DOHH2 (cell line): ENCODE measurements at regions not wholly inside any gene's neighbourhood (a gene's known extent, or its start where the extent isn't known, plus 50 kb on each side); places are given as distances from the start of the nearest gene placed in this dataset.

Experiments used
- H3F3A ChIP-seq: fragments of 200-600 bp; sonication (generic), shearing (Covaris generic); 2 replicates; pipeline ENCODE4 v1.6.0; 2016; ENCODE audit warnings: antibody characterized with exemption, mild to moderate bottlenecking; ENCODE audit not compliant: control insufficient read depth, insufficient read depth
- H3K27ac ChIP-seq: fragments of 200-600 bp; sonication (generic); 2 replicates; pipeline ENCODE4 v1.5.1; 2014; ENCODE audit warnings: low read depth, mild to moderate bottlenecking, low read length, moderate library complexity
- H3K27me3 ChIP-seq: fragments of 200-600 bp; sonication (generic); 2 replicates; pipeline ENCODE4 v1.6.1; 2014; ENCODE audit warnings: mild to moderate bottlenecking, low read length, mixed read lengths; ENCODE audit not compliant: control insufficient read depth
- H3K36me3 ChIP-seq: fragments of 200-600 bp; sonication (generic); 2 replicates; pipeline ENCODE4 v1.6.1; 2014; ENCODE audit warnings: mild to moderate bottlenecking, low read length, moderate library complexity, mixed read lengths; ENCODE audit not compliant: control insufficient read depth
- H3K4me1 ChIP-seq: fragments of 200-600 bp; sonication (generic); 2 replicates; pipeline ENCODE4 v1.6.1; 2014; ENCODE audit warnings: mild to moderate bottlenecking, low read length, mixed read lengths; ENCODE audit not compliant: control insufficient read depth
- H3K4me2 ChIP-seq: fragments of 200-600 bp; sonication (generic); 2 replicates; pipeline ENCODE4 v1.6.0; 2014; ENCODE audit warnings: mild to moderate bottlenecking, low read length, moderate library complexity
- H3K4me3 ChIP-seq: fragments of 200-600 bp; sonication (generic); 2 replicates; pipeline ENCODE4 v1.5.1; 2014; ENCODE audit warnings: mild to moderate bottlenecking, low read length, mixed read lengths
- H3K79me2 ChIP-seq: fragments of 200-600 bp; sonication (generic); 2 replicates; pipeline ENCODE4 v1.6.1; 2014; ENCODE audit warnings: mild to moderate bottlenecking, low read length, mixed read lengths; ENCODE audit not compliant: control insufficient read depth
- H3K9me2 ChIP-seq: fragments of 200-600 bp; sonication (generic); replicated peaks from 2 replicates; pipeline ENCODE4 v1.6.1; 2014; ENCODE audit warnings: mild to moderate bottlenecking, low read length, mixed read lengths; ENCODE audit not compliant: control insufficient read depth
- H3K9me3 ChIP-seq: fragments of 200-600 bp; sonication (generic); 2 replicates; pipeline ENCODE4 v1.6.1; 2014; ENCODE audit warnings: antibody characterized with exemption, low read length, mixed read lengths; ENCODE audit not compliant: control insufficient read depth, insufficient read depth
- H4K20me1 ChIP-seq: fragments of 200-600 bp; sonication (generic); 2 replicates; pipeline ENCODE4 v1.6.0; 2014; ENCODE audit warnings: low read depth, mild to moderate bottlenecking, antibody characterized with exemption, low read length, moderate library complexity; ENCODE audit not compliant: control insufficient read depth, insufficient read depth
- EZH2phosphoT487 ChIP-seq: fragments of 200-600 bp; sonication (generic); IDR thresholded peaks from 2 replicates; pipeline ENCODE4 v1.6.1; 2017; ENCODE audit warnings: borderline replicate concordance, mild to moderate bottlenecking, antibody characterized with exemption, low read length, moderate library complexity, mixed read lengths
- TF ChIP-seq, protein P1 (sequence below): fragments of 200-600 bp; sonication (generic); IDR thresholded peaks from one replicate; pipeline ENCODE4 v1.5.1; 2014; ENCODE audit warnings: antibody characterized with exemption, mild to moderate bottlenecking, low read depth, low read length; ENCODE audit not compliant: poor library complexity, severe bottlenecking

GRCh38 chr15:66883284-66883911 is 181.4 kb downstream of the SMAD6 start:
- no peaks in the 10 kb centered on the region for H4K20me1 ChIP-seq
- no peaks in the 10 kb centered on the region for H3K9me2 ChIP-seq
- H3K4me1 ChIP-seq = peaks cover 24% of the 10 kb centered on the region
- peaks cover under 1% of the 10 kb centered on the region; the same call in 1 of the 2 replicates for H3K9me3 ChIP-seq
- no peaks in the 10 kb centered on the region for H3F3A ChIP-seq
- H3K27me3 ChIP-seq = no peaks in the 10 kb centered on the region
- TF ChIP-seq EZH2phosphoT487 = no peak
- TF ChIP-seq, protein P1, sequence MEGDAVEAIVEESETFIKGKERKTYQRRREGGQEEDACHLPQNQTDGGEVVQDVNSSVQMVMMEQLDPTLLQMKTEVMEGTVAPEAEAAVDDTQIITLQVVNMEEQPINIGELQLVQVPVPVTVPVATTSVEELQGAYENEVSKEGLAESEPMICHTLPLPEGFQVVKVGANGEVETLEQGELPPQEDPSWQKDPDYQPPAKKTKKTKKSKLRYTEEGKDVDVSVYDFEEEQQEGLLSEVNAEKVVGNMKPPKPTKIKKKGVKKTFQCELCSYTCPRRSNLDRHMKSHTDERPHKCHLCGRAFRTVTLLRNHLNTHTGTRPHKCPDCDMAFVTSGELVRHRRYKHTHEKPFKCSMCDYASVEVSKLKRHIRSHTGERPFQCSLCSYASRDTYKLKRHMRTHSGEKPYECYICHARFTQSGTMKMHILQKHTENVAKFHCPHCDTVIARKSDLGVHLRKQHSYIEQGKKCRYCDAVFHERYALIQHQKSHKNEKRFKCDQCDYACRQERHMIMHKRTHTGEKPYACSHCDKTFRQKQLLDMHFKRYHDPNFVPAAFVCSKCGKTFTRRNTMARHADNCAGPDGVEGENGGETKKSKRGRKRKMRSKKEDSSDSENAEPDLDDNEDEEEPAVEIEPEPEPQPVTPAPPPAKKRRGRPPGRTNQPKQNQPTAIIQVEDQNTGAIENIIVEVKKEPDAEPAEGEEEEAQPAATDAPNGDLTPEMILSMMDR = no peak
- no peak overlapping the region for H3K27ac ChIP-seq
- H3K36me3 ChIP-seq = no peaks in the 10 kb centered on the region
- no peak overlapping the region for H3K4me2 ChIP-seq
- H3K79me2 ChIP-seq = no peaks in the 10 kb centered on the region
- H3K4me3 ChIP-seq = no peak overlapping the region

- H3K79me2 ChIP-seq = no peaks in the 10 kb centered on the region
- no peak overlapping the region for H3K4me3 ChIP-seq
- H3K27me3 ChIP-seq = no peaks in the 10 kb centered on the region
- H3K27ac ChIP-seq = no peak overlapping the region
- H3F3A ChIP-seq = no peaks in the 10 kb centered on the region
- no peaks in the 10 kb centered on the region for H3K36me3 ChIP-seq
- H3K4me1 ChIP-seq = peaks cover 17% of the 10 kb centered on the region
- no peak for TF ChIP-seq EZH2phosphoT487
- TF ChIP-seq, protein P1 = no peak
- peaks cover 4% of the 10 kb centered on the region; the same call in 1 of the 2 replicates for H3K9me3 ChIP-seq
- H4K20me1 ChIP-seq = no peaks in the 10 kb centered on the region
- H3K4me2 ChIP-seq = no peak overlapping the region
- no peaks in the 10 kb centered on the region for H3K9me2 ChIP-seq
Measured at GRCh38 chr15:66884115-66884622, 181.2 kb upstream of the SMAD3 start.

GRCh38 chr15:66884661-66885237 is 180.7 kb upstream of the SMAD3 start:
- H3K36me3 ChIP-seq = no peaks in the 10 kb centered on the region
- peaks cover 8% of the 10 kb centered on the region; the same call in 1 of the 2 replicates for H3K9me3 ChIP-seq
- H3K9me2 ChIP-seq = no peaks in the 10 kb centered on the region
- H3K27ac ChIP-seq = no peak overlapping the region
- no peak overlapping the region for H3K4me3 ChIP-seq
- no peak for TF ChIP-seq EZH2phosphoT487
- TF ChIP-seq, protein P1 = no peak
- H4K20me1 ChIP-seq = no peaks in the 10 kb centered on the region
- H3K27me3 ChIP-seq = no peaks in the 10 kb centered on the region
- no peak overlapping the region for H3K4me2 ChIP-seq
- H3K4me1 ChIP-seq = peaks cover 11% of the 10 kb centered on the region
- no peaks in the 10 kb centered on the region for H3K79me2 ChIP-seq
- no peaks in the 10 kb centered on the region for H3F3A ChIP-seq
